Testis (tissue), 2 donors: ENCODE measurements at regions not wholly inside any gene's neighbourhood (a gene's known extent, or its start where the extent isn't known, plus 50 kb on each side); places are given as distances from the start of the nearest gene placed in this dataset.
"Not testable (repeated sequence)": the region's sequence is repeated elsewhere in the genome, so short reads cannot be mapped to it uniquely, and the experiment has no call there.

Experiments
- DNase-seq: peaks from one replicate; pipeline ENCODE4 v3.0.0-alpha.2; 2019
- H3K27ac ChIP-seq, 2 donors: fragments of 200-600 bp; sonication (generic); one replicate each; pipeline ENCODE4 v1.5.1; 2019
- H3K27me3 ChIP-seq: fragments of 200-600 bp; sonication (generic); one replicate; pipeline ENCODE4 v1.5.1; 2019
- H3K36me3 ChIP-seq: fragments of 200-600 bp; sonication (generic); one replicate; pipeline ENCODE4 v1.5.1; 2017; ENCODE audit warnings: low read depth; ENCODE audit errors: missing control alignments
- H3K4me1 ChIP-seq: fragments of 200-600 bp; sonication (generic); one replicate; pipeline ENCODE4 v1.5.1; 2019
- H3K4me3 ChIP-seq, 2 donors: fragments of 200-600 bp; sonication (generic); one replicate each; pipeline ENCODE4 v1.5.1; 2017 to 2019
- H3K9me3 ChIP-seq: fragments of 200-600 bp; sonication (generic); one replicate; pipeline ENCODE4 v1.5.1; 2017
- CTCF ChIP-seq, 3 experiments: fragments of 450-650 bp in 2 of 3; fragments of 200-600 bp in 1 of 3; sonication (generic) in 1 of 3; IDR thresholded peaks; one replicate each; pipeline ENCODE4 v1.5.1; 2016 to 2019; ENCODE audit warnings: antibody characterized with exemption in 3 of 3, mild to moderate bottlenecking in 2 of 3, moderate library complexity in 1 of 3
- POLR2A ChIP-seq: fragments of 450-650 bp; IDR thresholded peaks from one replicate; pipeline ENCODE4 v1.6.1; 2017; ENCODE audit warnings: antibody characterized with exemption, mild to moderate bottlenecking, moderate library complexity
- WGBS, 2 donors: methylation state at CpG; one replicate each; pipeline ENCODE4 v1.1.5; 2018; 5-methylcytosine and 5-hydroxymethylcytosine counted together
- intact Hi-C: fragments of 100-400 bp; cut with DNase I; formaldehyde crosslinking; loops from one replicate; pipeline ENCODE4 v1.15.1; 2023; ENCODE audit warnings: low total_unique reads

- Histone ChIP-seq H3K27me3 (no peaks in the 10 kb centered on the region), H3K27ac (no peak overlapping the region), H3K4me1 (no peaks in the 10 kb centered on the region), H3K4me3 (no peak overlapping the region), H3K36me3 (no peaks in the 10 kb centered on the region), H3K9me3 (no peaks in the 10 kb centered on the region)
- no peak for DNase-seq
- intact Hi-C loops: no loop called here
- 87 to 90% methylated on average over 7 of the region's 7 CpGs for WGBS, 2 donors
- TF ChIP-seq CTCF (IDR thresholded peaks at IDR 0.05): no peak
- TF ChIP-seq POLR2A: no peak
Observed at GRCh38 chr1:200262326-200262965, 147.4 kb downstream of the ZNF281 start.

- Histone ChIP-seq H3K36me3 (no peaks in the 10 kb centered on the region), H3K27me3 (no peaks in the 10 kb centered on the region), H3K4me3 (no peak overlapping the region), H3K27ac (no peak overlapping the region), H3K4me1 (no peaks in the 10 kb centered on the region), H3K9me3 (no peaks in the 10 kb centered on the region)
- intact Hi-C loops: no loop called here
- DNase-seq: no peak
- WGBS, 2 donors: 79 to 83% methylated on average over 5 of the region's 5 CpGs
- TF ChIP-seq POLR2A (no peak), CTCF (IDR thresholded peaks at IDR 0.05) (no peak)
Observed at GRCh38 chr1:200260597-200261335, 149.1 kb downstream of the ZNF281 start.

DNA sequence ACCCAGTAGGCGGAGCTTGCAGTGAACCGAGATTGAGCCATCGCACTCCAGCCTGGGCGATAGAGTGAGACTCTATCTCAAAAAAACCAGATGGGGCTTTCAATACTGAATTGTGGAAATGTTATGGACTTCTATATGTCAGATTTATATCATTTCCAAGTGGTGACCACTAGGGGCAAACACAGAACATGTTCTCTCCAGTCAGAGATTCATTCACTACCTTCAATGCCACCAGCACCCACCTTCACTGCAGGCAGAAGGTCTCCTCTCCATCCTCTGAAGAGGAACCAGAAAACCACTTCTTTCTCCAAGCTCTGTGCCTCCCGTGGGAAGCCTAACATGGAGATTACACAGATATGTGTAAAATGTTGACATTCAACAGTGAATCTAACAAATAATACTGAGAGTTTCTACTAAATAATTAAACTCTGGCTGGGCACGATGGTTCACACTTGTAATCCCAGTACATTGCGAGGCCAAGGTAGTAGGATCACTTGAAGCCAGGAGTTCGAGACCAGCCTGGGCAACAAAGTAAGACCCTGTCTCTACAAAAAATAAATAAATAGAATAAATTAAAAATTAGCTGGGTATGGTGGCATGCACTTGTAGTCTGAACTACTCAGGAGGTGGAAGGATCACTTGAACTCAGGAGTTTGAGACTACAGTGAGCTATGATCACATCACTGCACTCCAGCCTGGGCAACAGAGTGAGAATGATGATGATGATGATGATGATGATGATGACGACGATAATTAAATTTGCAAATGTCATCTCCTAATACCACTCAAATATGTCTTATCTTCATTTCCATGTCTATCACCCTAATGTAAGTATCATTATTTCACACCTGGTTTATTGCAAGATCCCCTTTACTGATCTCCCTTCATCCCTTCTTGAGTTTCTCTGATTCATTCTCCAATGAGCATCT lies 151.1 kb downstream of the ZNF281 start:
- 84 to 90% methylated on average over 10 of the region's 10 CpGs for WGBS, 2 donors
- intact Hi-C loops: no loop called here
- Histone ChIP-seq H3K9me3 (no peaks in the 10 kb centered on the region), H3K27me3 (no peaks in the 10 kb centered on the region), H3K27ac (no peak overlapping the region), H3K4me3 (no peak overlapping the region), H3K4me1 (no peaks in the 10 kb centered on the region), H3K36me3 (no peaks in the 10 kb centered on the region)
- no peak for DNase-seq
- peak in 1 of 3 experiments; percentile 48 for TF ChIP-seq CTCF (IDR thresholded peaks at IDR 0.05)
- TF ChIP-seq POLR2A: no peak

DNA sequence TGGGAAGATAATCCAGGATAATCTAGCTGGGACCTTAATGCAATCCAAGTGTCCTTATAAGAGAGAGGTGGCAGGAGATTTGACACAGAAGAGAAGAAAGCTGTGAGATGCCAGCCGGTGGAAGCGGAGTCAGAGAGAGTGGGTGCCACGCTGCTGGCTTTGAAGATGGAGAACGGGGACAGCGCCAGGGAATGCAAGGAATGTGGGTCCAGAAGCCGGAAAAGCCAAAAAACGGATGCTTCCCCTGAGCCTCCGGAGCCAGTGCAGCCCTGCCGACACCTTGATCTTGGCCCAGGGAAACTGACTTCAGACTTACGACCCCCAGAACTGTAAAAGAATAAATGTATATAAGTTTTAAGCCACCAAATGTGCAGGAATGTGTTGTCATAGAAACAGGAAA lies 152.6 kb downstream of the ZNF281 start:
- DNase-seq: no peak
- 69 to 81% methylated on average over 10 of the region's 10 CpGs for WGBS, 2 donors

DNA sequence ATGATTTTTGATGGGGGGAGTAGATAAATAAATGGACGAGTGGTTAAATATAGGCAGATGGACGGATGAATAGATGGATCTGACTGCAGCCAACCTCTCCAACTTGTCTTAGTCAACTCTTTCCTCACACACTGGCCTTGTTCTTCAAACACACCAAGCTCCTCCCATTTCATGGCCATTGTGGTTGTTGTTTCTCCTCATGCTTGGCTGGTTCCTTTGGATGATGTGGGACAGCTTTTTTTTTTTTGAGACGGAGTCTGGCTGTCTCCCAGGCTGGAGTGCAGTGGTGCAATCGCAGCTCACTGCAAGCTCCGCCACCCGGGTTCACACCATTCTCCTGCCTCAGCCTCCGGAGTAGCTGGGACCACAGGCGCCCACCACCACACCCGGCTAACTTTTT lies 155.2 kb downstream of the ZNF281 start:
- intact Hi-C loops, H3K9me3 ChIP-seq: not testable (repeated sequence)
- 91 to 93% methylated on average over 9 of the region's 9 CpGs for WGBS, 2 donors

More for the DNA sequence above, 152.6 kb downstream of the ZNF281 start:
- no peaks in the 10 kb centered on the region for H3K9me3 ChIP-seq
- H3K27ac ChIP-seq: no peak overlapping the region
- no peaks in the 10 kb centered on the region for H3K36me3 ChIP-seq
- intact Hi-C loops: no loop called here
- H3K4me1 ChIP-seq: no peaks in the 10 kb centered on the region
- H3K27me3 ChIP-seq: no peaks in the 10 kb centered on the region
- H3K4me3 ChIP-seq: no peak overlapping the region
- TF ChIP-seq POLR2A (no peak), CTCF (IDR thresholded peaks at IDR 0.05) (no peak)

More for the DNA sequence above, 155.2 kb downstream of the ZNF281 start:
- not testable (repeated sequence) for H3K36me3 ChIP-seq, H3K4me3 ChIP-seq, H3K27me3 ChIP-seq, DNase-seq, H3K4me1 ChIP-seq, H3K27ac ChIP-seq
